CD4-positive, alpha-beta memory T cell (primary cell): ENCODE measurements at regions not wholly inside any gene's neighbourhood (a gene's known extent, or its start where the extent isn't known, plus 50 kb on each side); places are given as distances from the start of the nearest gene placed in this dataset.

Experiments used
- CTCF ChIA-PET: fragments of 350-600 bp; sonication (Branson Sonifier 250); formaldehyde crosslinking; loops from one replicate; lab custom pipeline; 2021; ENCODE audit warnings: inconsistent platforms; ENCODE audit not compliant: partially characterized antibody; lab: Charles Lee
- POLR2A ChIA-PET: fragments of 350-600 bp; sonication (Branson Sonifier 250); formaldehyde crosslinking; loops from one replicate; lab custom pipeline; 2021; ENCODE audit not compliant: partially characterized antibody; lab: Charles Lee
- DNase-seq, 5 donors: peaks; one replicate each; pipeline versions ENCODE4 v3.0.0 to v3.0.0-alpha.2; 2020 to 2022; ENCODE audit warnings: mixed read lengths in 1 of 5
- H3K27ac ChIP-seq: one replicate; pipeline ENCODE4 v1.7.0; 2013; ENCODE audit warnings: low read depth, low read length
- H3K27me3 ChIP-seq: 2 replicates; pipeline ENCODE4 v1.7.0; 2013; ENCODE audit warnings: mild to moderate bottlenecking, low read length, moderate library complexity; ENCODE audit not compliant: insufficient read depth
- H3K36me3 ChIP-seq: 2 replicates; pipeline ENCODE4 v1.7.0; 2013; ENCODE audit warnings: mild to moderate bottlenecking, low read length, moderate library complexity; ENCODE audit not compliant: insufficient read depth
- H3K4me1 ChIP-seq: 2 replicates; pipeline ENCODE4 v1.7.0; 2013; ENCODE audit warnings: mild to moderate bottlenecking, low read length, moderate library complexity; ENCODE audit not compliant: insufficient read depth
- H3K4me3 ChIP-seq, 2 donors: one replicate each; pipeline ENCODE4 v1.7.0; 2013; ENCODE audit warnings: low read length in 2 of 2, mild to moderate bottlenecking in 1 of 2
- H3K9me3 ChIP-seq, 2 donors: one replicate each; pipeline ENCODE4 v1.7.0; 2013; ENCODE audit warnings: low read length in 2 of 2, control low read depth in 1 of 2; ENCODE audit not compliant: control insufficient read depth in 1 of 2
- H3K27ac Mint-ChIP-seq, 7 donors: one replicate each; pipeline ENCODE4 v1.8.0; 2020 to 2021; ENCODE audit warnings: mixed read lengths in 7 of 7, mild to moderate bottlenecking in 6 of 7, inconsistent platforms in 3 of 7, moderate library complexity in 3 of 7
- H3K27me3 Mint-ChIP-seq, 2 donors: one replicate each; pipeline ENCODE4 v1.8.0; 2020 to 2021; ENCODE audit warnings: mixed read lengths in 2 of 2
- H3K36me3 Mint-ChIP-seq, 2 donors: one replicate each; pipeline ENCODE4 v1.8.0; 2020 to 2021; ENCODE audit warnings: mixed read lengths in 2 of 2, inconsistent platforms in 1 of 2, mild to moderate bottlenecking in 1 of 2
- H3K4me1 Mint-ChIP-seq, 4 donors: one replicate each; pipeline ENCODE4 v1.8.0; 2020 to 2021; ENCODE audit warnings: mixed read lengths in 4 of 4, mild to moderate bottlenecking in 1 of 4
- H3K4me3 Mint-ChIP-seq, 8 donors: one replicate each; pipeline ENCODE4 v1.8.0; 2020 to 2021; ENCODE audit warnings: mixed read lengths in 8 of 8, mild to moderate bottlenecking in 7 of 8, moderate library complexity in 6 of 8, inconsistent platforms in 3 of 8
- H3K9me3 Mint-ChIP-seq, 8 donors: one replicate each; pipeline ENCODE4 v1.8.0; 2020 to 2021; ENCODE audit warnings: mixed read lengths in 8 of 8, mild to moderate bottlenecking in 5 of 8, inconsistent platforms in 3 of 8, moderate library complexity in 1 of 8
- intact Hi-C: fragments of 100-400 bp; cut with micrococcal nuclease; formaldehyde crosslinking; loops from one replicate; pipeline ENCODE4 v1.15.1; 2023

GRCh38 chr2:103809941-103810441 lies 1043.9 kb upstream of the POU3F3 start:
- Mint-ChIP-seq H3K9me3 (peaks cover 2 to 29% (median 16%) of the 10 kb centered on the region in 8 donors), H3K36me3 (no peaks in the 10 kb centered on the region), H3K4me1 (no peaks in the 10 kb centered on the region), H3K27ac (no peak overlapping the region), H3K27me3 (no peaks in the 10 kb centered on the region), H3K4me3 (no peak overlapping the region)
- H3K36me3 ChIP-seq, result no peaks in the 10 kb centered on the region
- intact Hi-C loops, result no loop called here
- DNase-seq, result no peak
- ChIA-PET POLR2A (no interaction called here), CTCF (no interaction called here)
- H3K4me1 ChIP-seq, result no peaks in the 10 kb centered on the region
- H3K9me3 ChIP-seq, result no peaks in the 10 kb centered on the region
- no peak overlapping the region for H3K27ac ChIP-seq
- H3K27me3 ChIP-seq, result no peaks in the 10 kb centered on the region
- no peak overlapping the region for H3K4me3 ChIP-seq

- Mint-ChIP-seq H3K27me3 (no peaks in the 10 kb centered on the region), H3K27ac (no peak overlapping the region), H3K9me3 (peaks cover 2 to 33% (median 19%) of the 10 kb centered on the region in 8 donors), H3K4me1 (no peaks in the 10 kb centered on the region), H3K4me3 (no peak overlapping the region), H3K36me3 (no peaks in the 10 kb centered on the region)
- ChIA-PET CTCF (no interaction called here), POLR2A (no interaction called here)
- no peak for DNase-seq
- intact Hi-C loops, result no loop called here
- Histone ChIP-seq H3K4me1 (no peaks in the 10 kb centered on the region), H3K27ac (no peak overlapping the region), H3K9me3 (no peaks in the 10 kb centered on the region), H3K36me3 (no peaks in the 10 kb centered on the region), H3K4me3 (no peak overlapping the region), H3K27me3 (no peaks in the 10 kb centered on the region)
Measured at GRCh38 chr2:103810875-103811274, 1043.0 kb upstream of the POU3F3 start.

GRCh38 chr2:103814016-103814415 lies 1039.9 kb upstream of the POU3F3 start:
- no peak for DNase-seq
- Mint-ChIP-seq H3K36me3 (no peaks in the 10 kb centered on the region), H3K9me3 (peaks cover 0 to 20% (median 10%) of the 10 kb centered on the region in 8 donors), H3K4me1 (no peaks in the 10 kb centered on the region), H3K4me3 (no peak overlapping the region), H3K27me3 (no peaks in the 10 kb centered on the region), H3K27ac (no peak overlapping the region)
- Histone ChIP-seq H3K4me3 (no peak overlapping the region), H3K36me3 (no peaks in the 10 kb centered on the region), H3K27me3 (no peaks in the 10 kb centered on the region), H3K9me3 (no peaks in the 10 kb centered on the region), H3K27ac (no peak overlapping the region), H3K4me1 (no peaks in the 10 kb centered on the region)
- intact Hi-C loops, result no loop called here
- CTCF ChIA-PET, result no interaction called here
- POLR2A ChIA-PET, result no interaction called here

DNA sequence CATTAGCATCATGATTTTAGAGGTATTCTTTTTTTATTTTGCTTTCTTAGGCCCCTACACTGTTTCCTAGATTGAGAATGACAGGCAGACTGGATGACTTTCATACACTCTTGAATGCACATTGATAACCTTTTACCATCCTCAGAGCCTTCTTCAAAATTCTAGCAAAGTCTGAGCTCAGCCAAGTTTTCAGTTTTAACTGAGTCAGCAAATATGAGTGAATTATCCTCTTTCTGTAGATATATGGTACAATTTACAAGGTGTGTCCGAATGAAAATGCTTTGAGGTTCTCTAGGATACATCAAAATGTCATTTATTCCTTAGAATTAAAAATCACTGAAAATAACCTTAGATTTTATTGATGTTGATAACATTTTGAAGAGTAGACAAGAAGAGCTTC lies 1038.2 kb upstream of the POU3F3 start:
- Histone ChIP-seq H3K27me3 (no peaks in the 10 kb centered on the region), H3K27ac (no peak overlapping the region), H3K4me1 (no peaks in the 10 kb centered on the region), H3K9me3 (no peaks in the 10 kb centered on the region), H3K4me3 (no peak overlapping the region), H3K36me3 (no peaks in the 10 kb centered on the region)
- no peak overlapping the region for H3K27ac Mint-ChIP-seq
- no peaks in the 10 kb centered on the region for H3K4me1 Mint-ChIP-seq
- no peaks in the 10 kb centered on the region for H3K27me3 Mint-ChIP-seq
- H3K36me3 Mint-ChIP-seq, result no peaks in the 10 kb centered on the region
- intact Hi-C loops, result no loop called here
- POLR2A ChIA-PET, result no interaction called here
- CTCF ChIA-PET, result no interaction called here
- H3K9me3 Mint-ChIP-seq, result peaks cover 0 to 13% (median 9%) of the 10 kb centered on the region in 8 donors
- no peak for DNase-seq
- H3K4me3 Mint-ChIP-seq, result no peak overlapping the region

- CTCF ChIA-PET, result no interaction called here
- H3K27ac Mint-ChIP-seq, result no peak overlapping the region
- no peaks in the 10 kb centered on the region for H3K27me3 Mint-ChIP-seq
- no peak overlapping the region for H3K4me3 Mint-ChIP-seq
- POLR2A ChIA-PET, result no interaction called here
- Histone ChIP-seq H3K9me3 (no peaks in the 10 kb centered on the region), H3K4me3 (no peak overlapping the region), H3K27me3 (no peaks in the 10 kb centered on the region), H3K27ac (no peak overlapping the region), H3K36me3 (no peaks in the 10 kb centered on the region), H3K4me1 (no peaks in the 10 kb centered on the region)
- intact Hi-C loops, result no loop called here
- no peaks in the 10 kb centered on the region for H3K36me3 Mint-ChIP-seq
- H3K9me3 Mint-ChIP-seq, result peaks cover 0 to 18% (median 8%) of the 10 kb centered on the region in 8 donors
- no peak for DNase-seq
- no peaks in the 10 kb centered on the region for H3K4me1 Mint-ChIP-seq
Measured at GRCh38 chr2:103817746-103818145, 1036.2 kb upstream of the POU3F3 start.

DNA sequence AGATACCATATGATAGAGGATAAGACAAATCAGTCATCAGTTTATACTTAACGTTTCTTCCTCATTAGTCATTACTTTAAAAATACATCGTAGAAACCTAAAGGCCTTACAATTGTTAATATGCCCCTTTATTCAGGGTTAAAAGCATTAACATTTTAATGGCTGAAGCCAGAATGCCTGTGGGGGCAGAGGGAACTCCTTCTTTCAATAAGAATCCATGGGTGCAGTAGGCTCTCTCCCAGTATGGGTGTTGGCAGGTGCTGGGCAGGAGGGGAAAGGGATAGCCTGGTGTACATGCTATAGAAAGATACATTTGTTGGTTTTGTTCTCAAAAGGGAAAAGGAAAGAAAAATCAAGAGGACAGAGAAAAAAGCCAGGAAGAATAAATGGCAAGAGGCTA lies 1035.7 kb upstream of the POU3F3 start:
- intact Hi-C loops, result no loop called here
- Histone ChIP-seq H3K36me3 (no peaks in the 10 kb centered on the region), H3K4me1 (no peaks in the 10 kb centered on the region), H3K4me3 (no peak overlapping the region), H3K9me3 (no peaks in the 10 kb centered on the region), H3K27ac (no peak overlapping the region), H3K27me3 (no peaks in the 10 kb centered on the region)
- H3K4me3 Mint-ChIP-seq, result no peak overlapping the region
- peaks cover 0 to 18% (median 8%) of the 10 kb centered on the region in 8 donors for H3K9me3 Mint-ChIP-seq
- H3K27ac Mint-ChIP-seq, result no peak overlapping the region
- ChIA-PET POLR2A (no interaction called here), CTCF (no interaction called here)
- H3K4me1 Mint-ChIP-seq, result no peaks in the 10 kb centered on the region
- no peaks in the 10 kb centered on the region for H3K36me3 Mint-ChIP-seq
- H3K27me3 Mint-ChIP-seq, result no peaks in the 10 kb centered on the region
- DNase-seq, result no peak

- H3K27me3 ChIP-seq, result no peaks in the 10 kb centered on the region
- no peaks in the 10 kb centered on the region for H3K4me1 Mint-ChIP-seq
- ChIA-PET POLR2A (no interaction called here), CTCF (no interaction called here)
- no peaks in the 10 kb centered on the region for H3K27me3 Mint-ChIP-seq
- H3K9me3 Mint-ChIP-seq, result peaks cover 0 to 23% (median 7%) of the 10 kb centered on the region in 8 donors
- no peaks in the 10 kb centered on the region for H3K4me1 ChIP-seq
- H3K27ac ChIP-seq, result no peak overlapping the region
- H3K36me3 ChIP-seq, result no peaks in the 10 kb centered on the region
- H3K4me3 Mint-ChIP-seq, result no peak overlapping the region
- H3K27ac Mint-ChIP-seq, result no peak overlapping the region
- intact Hi-C loops, result no loop called here
- DNase-seq, result no peak
- no peaks in the 10 kb centered on the region for H3K9me3 ChIP-seq
- no peaks in the 10 kb centered on the region for H3K36me3 Mint-ChIP-seq
- H3K4me3 ChIP-seq, result no peak overlapping the region
Measured at GRCh38 chr2:103819599-103819998, 1034.3 kb upstream of the POU3F3 start.

DNA sequence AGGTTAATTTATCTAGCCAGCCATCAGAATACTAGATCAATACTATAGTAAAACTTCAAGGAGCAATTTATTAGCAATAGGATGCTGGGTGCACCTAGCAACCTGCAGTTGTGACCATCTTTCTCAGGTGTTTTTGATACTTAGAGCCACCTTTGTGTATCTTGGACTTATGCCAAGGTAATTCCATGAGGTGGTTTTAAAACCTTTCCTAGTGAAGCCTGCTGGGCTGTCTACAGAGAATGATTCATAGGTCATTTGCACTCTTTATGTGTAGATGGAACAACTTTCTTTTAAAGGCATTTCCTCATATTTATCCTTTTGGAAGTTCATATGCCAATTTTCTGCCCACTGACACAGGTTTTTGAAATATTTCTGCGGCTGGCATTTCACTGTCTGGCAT lies 1030.1 kb upstream of the POU3F3 start:
- Mint-ChIP-seq H3K4me3 (no peak overlapping the region), H3K9me3 (peaks cover 0 to 18% (median 9%) of the 10 kb centered on the region in 8 donors), H3K27ac (no peak overlapping the region), H3K36me3 (no peaks in the 10 kb centered on the region), H3K4me1 (no peaks in the 10 kb centered on the region), H3K27me3 (no peaks in the 10 kb centered on the region)
- no peak overlapping the region for H3K27ac ChIP-seq
- no peaks in the 10 kb centered on the region for H3K9me3 ChIP-seq
- ChIA-PET CTCF (no interaction called here), POLR2A (no interaction called here)
- H3K36me3 ChIP-seq, result no peaks in the 10 kb centered on the region
- no peaks in the 10 kb centered on the region for H3K4me1 ChIP-seq
- H3K27me3 ChIP-seq, result no peaks in the 10 kb centered on the region
- intact Hi-C loops, result no loop called here
- DNase-seq, result no peak
- H3K4me3 ChIP-seq, result no peak overlapping the region
